Neural progenitor cell (in vitro differentiated cells): ENCODE measurements at regions not wholly inside any gene's neighbourhood (a gene's known extent, or its start where the extent isn't known, plus 50 kb on each side); places are given as distances from the start of the nearest gene placed in this dataset.

Experiments used
- CTCF ChIP-seq: fragments of 200-600 bp; sonication (generic); IDR thresholded peaks from 2 replicates; pipeline ENCODE4 v1.5.1; 2017; ENCODE audit warnings: antibody characterized with exemption, mild to moderate bottlenecking
- EZH2 ChIP-seq: fragments of 200-600 bp; sonication (generic); IDR thresholded peaks from 2 replicates; pipeline ENCODE4 v1.6.1; 2017; ENCODE audit warnings: antibody characterized with exemption, mild to moderate bottlenecking, moderate library complexity
- EZH2phosphoT487 ChIP-seq: fragments of 200-600 bp; sonication (generic); IDR thresholded peaks from 2 replicates; pipeline ENCODE4 v1.6.1; 2017; ENCODE audit warnings: antibody characterized with exemption

DNA sequence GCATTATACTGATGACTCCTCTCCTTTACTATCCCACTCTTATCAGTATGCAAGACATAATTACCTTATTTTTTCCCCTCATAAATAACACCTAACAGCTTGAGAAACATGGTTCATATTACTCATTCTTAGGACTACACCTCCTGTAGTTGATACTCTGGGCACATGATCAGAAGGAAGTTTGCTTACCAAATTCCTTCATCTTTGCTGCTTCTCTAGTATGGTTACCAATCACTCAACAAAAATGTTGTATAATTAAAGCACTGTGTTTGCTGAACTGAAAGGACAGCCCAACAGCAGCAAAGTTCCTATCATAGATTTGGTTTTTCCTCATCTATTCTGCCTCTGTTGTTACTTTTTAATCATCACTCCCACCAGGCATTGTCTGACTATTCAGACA lies 586.3 kb downstream of the LRRIQ3 start:
- TF ChIP-seq CTCF (no peak), EZH2 (no peak), EZH2phosphoT487 (no peak)
